GM21717 (cell line): ENCODE measurements at regions not wholly inside any gene's neighbourhood (a gene's known extent, or its start where the extent isn't known, plus 50 kb on each side); places are given as distances from the start of the nearest gene placed in this dataset.

Experiments
- ATAC-seq: cut with Tn5 transposase; IDR thresholded peaks from one replicate; pipeline ENCODE4 v1.9.1; 2021; ENCODE audit warnings: mild to moderate bottlenecking, moderate library complexity; ENCODE audit not compliant: unreplicated experiment

GRCh38 chr17:73783382-73783766 lies 139.1 kb upstream of the SDK2 start:
- ATAC-seq: no peak

GRCh38 chr17:73783945-73784603 lies 139.8 kb upstream of the SDK2 start:
- no peak for ATAC-seq

DNA sequence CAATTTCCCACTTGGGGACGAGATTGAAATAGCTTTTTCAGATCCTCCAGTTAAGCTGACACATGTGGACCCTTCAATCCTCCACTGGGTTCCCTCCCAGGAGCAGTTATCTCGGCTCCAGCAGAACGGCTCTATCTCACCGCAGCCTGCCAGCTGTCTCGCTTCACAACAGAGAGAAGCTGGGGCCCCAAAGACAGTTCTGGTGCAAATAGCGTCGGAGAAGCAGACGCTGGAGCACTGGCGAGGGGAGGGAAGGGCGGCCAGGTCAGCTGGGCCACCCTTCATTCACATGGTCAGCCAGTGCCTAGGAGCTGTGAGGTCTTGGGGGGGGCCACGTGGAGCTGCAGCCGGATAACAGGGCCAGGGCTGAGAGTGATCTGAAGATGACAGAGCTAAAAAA lies 141.3 kb upstream of the SDK2 start:
- ATAC-seq: no peak

DNA sequence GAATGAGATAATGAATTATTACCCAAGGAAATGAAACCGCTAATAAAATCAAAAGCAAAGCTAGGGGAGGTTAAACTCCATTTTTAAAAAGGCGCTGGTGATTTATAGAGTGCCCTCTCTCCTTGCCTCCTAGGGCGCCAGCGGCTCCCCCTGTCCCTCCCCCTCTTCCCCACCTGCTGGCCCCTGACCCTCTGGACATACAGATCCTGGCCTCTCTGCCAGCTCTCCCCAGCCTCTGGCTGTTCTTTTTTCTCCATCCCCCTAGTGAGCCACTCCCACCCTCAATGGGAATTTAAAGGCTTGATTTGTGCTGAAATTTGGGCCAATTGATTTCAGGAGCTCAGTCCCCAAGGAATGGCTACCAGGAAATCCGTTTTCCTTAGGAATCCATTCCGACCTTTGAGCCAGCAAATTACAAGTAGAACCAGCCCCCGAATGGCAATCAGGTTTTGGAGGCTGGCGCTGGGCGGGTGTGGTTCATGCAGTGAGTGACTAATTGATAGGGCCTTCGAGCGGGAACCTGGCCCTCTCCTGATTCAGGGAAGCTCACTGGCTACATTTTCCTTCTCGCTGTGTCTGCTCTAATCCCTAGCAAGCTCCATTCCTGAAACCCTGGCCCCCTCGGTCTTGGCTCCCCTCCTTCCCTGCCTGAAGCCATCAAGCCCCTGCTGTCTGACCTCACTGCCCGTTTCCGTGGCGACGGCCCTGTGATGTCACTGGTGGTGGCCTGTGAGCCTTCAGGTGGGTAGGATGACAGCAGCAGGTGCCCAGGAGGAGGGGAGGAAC lies 141.9 kb upstream of the SDK2 start:
- ATAC-seq: no peak

DNA sequence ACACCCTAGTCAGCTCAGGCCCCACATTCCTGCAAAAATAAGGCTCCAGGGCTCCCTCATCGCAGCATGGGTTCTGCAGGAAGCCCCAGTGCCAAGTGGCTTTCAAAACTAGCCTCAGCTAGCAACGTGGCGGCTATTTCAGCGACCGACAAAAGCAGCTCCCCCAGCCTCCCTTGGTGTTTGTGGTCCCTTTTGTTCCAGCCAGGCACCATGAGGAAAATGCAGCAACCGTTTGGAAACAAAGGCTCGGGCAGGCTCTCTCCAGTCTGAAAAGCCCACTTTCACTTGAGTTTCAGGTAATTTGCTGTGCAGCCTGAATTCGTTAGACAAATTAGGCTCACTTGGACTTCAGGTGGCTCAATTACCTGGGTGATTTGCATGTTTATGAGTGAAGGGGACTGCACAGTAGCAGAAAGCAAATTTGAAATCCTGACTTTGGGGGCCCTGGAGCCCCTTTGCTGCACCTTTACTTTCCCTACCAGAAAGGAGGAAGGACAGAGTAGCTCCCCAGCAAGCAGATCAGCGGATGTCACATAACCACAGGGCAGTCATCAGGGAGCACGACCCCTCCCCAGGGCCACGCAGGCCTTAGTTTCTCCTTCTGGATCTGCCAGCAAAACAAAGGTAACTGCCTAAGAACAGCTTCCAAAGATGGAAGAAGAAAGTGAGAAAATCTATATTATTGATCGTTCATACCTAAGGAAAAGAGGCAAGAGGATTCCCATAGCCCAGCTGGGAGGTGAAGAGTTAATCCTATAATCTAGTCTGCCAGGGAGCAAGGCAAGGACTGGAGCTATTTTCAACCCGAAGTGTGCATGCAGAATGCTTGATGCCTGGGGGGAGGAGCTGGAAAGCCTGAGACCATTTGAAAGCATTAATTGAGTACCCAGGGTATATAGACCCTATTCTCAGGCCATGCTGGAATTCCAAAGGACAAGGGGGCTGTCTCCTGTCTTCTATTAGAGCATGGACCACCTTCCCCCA lies 143.1 kb upstream of the SDK2 start:
- ATAC-seq: no peak

DNA sequence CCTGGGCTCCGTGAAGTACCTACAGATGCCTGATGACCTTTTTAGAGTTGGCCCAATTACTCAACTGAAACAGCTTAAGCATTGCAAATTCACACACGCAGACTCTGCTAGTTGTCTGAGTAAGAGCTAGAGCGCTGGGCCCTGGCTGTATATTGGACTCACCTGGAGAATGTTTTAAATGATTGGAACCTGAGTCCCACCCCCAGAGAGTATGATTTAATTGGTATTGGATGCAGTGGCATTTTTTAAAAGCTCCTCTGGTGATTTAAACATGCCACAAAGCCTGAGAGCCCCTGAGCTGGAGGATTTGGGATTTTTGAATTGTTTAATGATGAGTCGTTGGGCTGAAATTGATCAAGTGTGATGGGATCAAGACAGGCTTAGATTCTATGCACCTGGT lies 143.9 kb upstream of the SDK2 start:
- no peak for ATAC-seq

- no peak for ATAC-seq
These were observed 146.9 kb upstream of the SDK2 start for GRCh38 chr17:73791121-73791520.

- ATAC-seq: no peak
These were observed 147.4 kb upstream of the SDK2 start for GRCh38 chr17:73791631-73792030.

- ATAC-seq: no peak
These were observed 148.7 kb upstream of the SDK2 start for GRCh38 chr17:73792994-73793393.

DNA sequence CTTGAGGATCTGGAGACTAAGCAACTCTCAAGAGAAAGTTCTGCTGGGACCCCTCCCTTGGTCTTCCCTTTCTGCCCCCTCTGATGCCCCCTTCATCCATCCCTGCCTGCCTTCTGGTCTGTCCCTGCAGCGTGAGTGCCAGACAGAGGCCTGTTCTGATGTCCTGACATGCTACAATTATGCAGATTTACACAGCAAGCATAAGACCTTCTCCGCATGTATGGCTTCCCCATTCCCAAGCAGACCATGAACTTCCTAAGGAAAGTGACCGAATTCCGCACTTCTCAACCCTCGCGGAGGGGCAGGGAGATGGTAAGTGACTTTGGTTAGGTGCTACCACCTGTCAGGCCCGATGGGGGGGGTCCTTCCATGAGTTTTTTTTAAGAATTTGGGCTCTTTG lies 150.1 kb upstream of the SDK2 start:
- no peak for ATAC-seq

- ATAC-seq: no peak
These were observed 151.5 kb upstream of the SDK2 start for GRCh38 chr17:73795730-73796129.

DNA sequence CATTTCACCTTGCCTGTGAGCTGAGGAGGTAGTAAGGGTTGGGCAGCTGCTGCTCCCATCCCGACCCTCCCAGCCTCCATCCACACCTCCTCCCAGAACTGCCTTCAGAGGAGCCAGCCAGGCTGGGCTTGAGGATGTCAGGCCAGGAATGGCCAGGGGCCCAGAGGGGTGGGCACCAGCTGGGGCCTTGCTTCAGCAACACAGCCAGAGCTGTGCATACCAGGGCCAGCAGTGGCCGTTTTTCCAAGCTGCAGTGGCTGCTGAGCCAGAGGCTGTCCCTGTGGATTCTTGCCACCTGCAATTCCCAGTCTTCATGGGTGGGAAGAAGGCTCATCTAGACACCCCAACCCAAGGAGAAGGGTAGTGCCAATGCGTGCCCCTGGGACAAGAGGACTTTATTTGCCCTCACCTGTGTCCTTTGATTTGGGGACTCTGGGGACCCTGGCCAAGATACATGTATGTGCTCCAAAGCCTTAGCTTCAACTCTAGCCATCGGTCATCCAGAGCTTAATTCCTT lies 153.4 kb upstream of the SDK2 start:
- ATAC-seq: no peak

DNA sequence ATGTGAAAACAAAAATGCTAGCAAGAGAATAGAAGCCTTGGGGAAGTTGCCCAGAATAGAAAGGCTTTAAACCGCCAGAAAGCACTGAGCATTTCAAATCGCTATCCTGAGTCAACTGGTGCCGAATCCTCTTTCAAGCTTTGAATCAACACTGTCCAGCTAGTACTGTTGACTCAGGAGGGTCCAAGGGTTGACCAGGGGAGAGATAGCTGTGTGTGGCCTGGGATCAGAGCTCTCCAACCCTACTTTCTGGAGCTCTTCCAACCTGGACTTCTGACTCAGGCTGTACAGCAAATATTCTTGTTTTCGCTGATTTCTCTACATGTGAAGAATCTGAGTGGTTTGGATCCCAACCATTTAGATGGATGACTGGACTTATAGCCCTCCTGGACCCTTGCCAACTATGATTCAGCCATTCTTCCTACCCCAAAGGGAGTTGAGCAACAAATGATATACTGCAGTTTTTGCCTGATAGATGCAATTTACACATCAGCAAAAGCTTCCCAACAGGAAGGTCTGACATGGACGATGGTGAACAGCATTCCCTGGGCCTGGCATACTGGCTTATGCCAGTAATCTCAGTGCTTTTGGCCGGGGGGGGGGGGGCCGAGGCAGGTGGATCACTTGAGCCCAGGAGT lies 154.0 kb upstream of the SDK2 start:
- ATAC-seq: no peak

- ATAC-seq: no peak
These were observed 154.9 kb upstream of the SDK2 start for GRCh38 chr17:73799096-73799495.

DNA sequence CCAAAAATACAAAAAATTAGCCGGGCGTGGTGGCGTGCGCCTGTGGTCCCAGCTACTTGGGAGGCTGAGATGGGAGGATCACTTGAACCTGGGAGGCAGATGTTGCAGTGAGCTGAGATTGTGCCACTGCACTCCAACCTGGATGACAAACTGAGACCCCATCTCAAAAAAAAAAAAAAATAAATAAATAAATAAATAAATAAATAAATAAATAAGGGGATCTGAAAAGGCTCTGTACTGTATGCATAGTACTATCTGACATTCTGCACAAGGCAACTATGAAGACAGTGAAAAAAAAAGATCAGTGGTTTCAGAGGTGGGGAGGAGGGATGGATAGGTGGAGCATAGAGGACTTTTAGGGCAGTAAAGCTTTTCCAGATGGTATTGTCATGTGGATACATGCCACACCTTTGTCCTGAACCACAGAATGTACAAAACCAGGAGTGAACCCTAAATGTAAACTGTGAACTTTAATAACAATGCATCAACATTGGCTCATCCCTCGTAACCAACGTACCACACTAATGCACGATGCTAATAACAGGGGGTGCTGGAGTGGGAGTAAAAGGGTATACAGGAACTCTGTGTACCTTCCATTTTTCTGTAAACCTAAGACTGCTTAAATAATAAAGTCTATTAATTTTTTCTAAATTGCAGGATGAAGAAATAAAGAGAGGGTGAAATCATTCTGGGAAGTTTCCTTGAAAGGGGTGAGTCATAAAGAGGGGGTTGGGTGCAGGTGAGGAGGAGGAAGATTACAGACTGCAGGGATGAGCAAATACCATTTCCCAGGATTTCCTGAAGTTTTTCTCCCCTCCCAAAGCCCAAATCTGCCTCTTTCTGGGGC lies 155.8 kb upstream of the SDK2 start:
- ATAC-seq: no peak

GRCh38 chr17:73800893-73801292 lies 156.6 kb upstream of the SDK2 start:
- ATAC-seq: no peak

- no peak for ATAC-seq
These were observed 157.3 kb upstream of the SDK2 start for GRCh38 chr17:73801455-73802100.

GRCh38 chr17:73802314-73802713 lies 158.1 kb upstream of the SDK2 start:
- no peak for ATAC-seq

DNA sequence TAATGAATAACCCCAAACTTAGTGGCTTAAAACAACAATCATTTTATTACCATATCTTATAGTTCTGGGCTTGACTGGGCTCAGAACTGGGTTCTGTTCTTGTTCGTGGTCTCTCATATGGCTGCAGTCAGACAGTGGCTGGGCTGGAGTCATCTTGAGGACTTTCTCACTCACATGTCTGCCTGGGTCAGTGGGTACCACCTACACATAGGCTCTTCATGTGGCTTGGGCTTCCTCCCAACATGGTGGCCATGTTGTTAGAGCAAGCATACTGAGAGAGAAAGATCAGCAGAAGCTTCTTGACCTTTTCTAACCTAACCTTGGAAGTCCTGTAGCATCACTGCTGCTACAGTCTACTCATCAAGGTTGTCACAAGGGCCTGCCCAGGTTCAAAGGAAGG lies 158.6 kb upstream of the SDK2 start:
- ATAC-seq: no peak
